ENCODE measurements at regions not wholly inside any gene's neighbourhood (a gene's known extent, or its start where the extent isn't known, plus 50 kb on each side); places are given as distances from the start of the nearest gene placed in this dataset.

DNA sequence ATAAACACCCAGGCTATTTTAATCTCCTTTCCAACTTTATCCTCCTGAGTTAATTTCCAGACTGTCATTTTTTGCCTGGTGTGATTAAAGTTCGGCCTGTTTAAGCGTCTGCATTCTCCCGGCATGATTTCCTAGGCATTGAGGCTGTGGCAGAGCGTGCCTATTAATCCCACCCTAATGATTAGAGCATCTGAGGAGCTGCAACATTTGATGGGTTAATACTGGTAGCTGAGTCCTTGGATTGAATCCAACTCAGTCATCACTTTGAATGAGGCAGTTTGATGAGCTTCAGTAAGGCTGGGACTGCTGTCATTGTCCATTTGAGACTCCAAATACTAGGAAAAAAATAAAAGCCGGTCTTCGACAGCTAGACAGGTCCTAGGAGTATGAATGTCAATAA is 882.5 kb downstream of the SLC4A3 start:
- no peak for DNase-seq

- DNase-seq, result no peak
Measured at GRCh38 chr2:220510668-220511067, 883.2 kb downstream of the SLC4A3 start.

GRCh38 chr2:220512419-220512818 is 885.0 kb downstream of the SLC4A3 start:
- DNase-seq, result no peak

DNA sequence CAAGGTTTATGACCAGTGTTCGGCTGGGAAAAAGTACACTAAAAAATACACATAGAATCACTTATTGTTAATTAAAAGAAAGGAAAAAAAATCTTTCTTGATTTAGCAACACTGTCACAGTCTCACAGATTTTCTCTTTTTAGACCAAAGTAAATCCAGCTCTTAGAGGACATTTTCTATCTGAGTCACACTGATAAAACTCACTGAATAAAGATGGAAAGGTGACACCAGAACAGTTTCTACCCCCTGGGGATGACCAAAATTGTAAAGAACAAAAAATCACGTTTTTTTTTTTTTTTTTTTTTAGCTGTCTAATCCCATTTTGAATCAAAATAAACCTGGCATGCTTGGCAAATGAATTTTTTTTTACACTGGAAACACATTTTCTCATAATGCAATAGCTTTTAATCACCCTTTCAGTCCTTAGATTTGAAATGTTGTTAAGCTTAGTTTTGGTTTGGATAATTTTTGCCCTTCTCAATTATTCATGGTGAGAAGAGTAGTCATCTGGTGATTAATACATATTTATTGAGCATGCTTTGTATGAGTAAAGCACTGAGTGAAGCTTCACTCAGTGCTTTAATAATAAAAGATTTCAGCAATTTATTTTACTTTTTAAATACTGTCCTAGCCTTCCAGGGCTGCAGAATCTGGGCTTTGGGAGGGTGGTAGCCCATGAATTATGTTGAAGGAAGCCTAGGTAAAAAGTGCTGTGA is 886.3 kb downstream of the SLC4A3 start:
- DNase-seq, result no peak

DNA sequence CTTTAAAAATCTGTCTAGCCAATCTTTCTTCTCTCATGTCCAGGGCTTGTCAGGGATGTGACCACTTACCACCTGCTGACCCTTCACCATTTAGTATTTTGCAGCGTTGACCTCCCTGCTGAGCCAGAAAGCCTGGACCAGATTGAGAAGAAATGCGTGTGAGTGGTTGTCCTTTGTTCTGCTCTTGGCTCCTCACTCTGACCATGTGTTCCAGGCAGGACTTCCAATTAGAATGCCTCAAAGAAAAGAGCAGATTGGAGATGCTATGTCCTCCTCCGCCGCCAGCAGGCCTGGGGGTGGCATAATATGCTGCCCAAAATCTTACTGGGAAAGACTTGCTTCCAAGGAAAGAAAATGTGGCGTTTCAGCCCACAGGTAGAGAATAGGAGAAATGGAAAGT is 894.1 kb downstream of the SLC4A3 start:
- DNase-seq, result no peak

GRCh38 chr2:220528180-220528675 is 900.8 kb downstream of the SLC4A3 start:
- DNase-seq, result no peak

- no peak for DNase-seq
Measured at GRCh38 chr2:220531216-220531615, 903.8 kb downstream of the SLC4A3 start.

GRCh38 chr2:220533485-220533884 is 906.1 kb downstream of the SLC4A3 start:
- DNase-seq, result no peak

DNA sequence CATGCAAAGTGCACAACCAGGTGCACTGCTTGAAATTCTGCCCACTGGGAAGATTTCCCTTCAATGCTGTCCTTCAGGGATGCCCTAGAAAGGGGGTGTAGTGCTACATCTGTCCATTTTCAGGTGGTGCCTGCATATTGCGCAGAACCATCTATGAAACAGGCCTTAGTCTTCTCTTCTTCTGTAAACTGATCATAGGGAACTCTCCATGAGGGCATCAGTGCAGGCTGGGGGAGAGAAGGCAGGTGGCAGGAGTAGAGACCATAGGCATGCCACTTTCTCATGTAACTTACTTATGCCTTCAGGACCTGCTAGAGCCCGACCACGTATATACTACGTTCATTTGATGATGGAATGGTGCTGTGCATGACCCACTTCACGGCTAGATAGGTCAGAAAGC is 912.1 kb downstream of the SLC4A3 start:
- DNase-seq, result no peak

DNA sequence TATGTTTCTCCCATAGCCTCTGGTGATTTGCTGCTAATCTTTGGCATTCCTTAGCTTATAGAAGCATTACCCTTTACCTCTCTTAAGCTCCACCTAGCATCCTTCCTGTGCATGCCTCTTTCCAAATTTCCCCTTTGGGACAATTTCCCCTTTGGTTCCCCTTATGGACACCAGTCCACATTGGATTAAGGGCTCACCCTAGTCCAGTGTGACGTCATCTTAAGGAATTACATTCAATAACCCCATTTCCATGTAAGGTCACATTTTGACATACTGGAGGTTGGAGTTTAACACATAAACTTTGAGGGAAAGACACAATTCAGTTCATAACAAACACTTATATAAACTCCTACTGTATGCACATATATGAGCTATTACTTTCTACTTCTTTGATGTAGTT is 916.6 kb downstream of the SLC4A3 start:
- no peak for DNase-seq

DNA sequence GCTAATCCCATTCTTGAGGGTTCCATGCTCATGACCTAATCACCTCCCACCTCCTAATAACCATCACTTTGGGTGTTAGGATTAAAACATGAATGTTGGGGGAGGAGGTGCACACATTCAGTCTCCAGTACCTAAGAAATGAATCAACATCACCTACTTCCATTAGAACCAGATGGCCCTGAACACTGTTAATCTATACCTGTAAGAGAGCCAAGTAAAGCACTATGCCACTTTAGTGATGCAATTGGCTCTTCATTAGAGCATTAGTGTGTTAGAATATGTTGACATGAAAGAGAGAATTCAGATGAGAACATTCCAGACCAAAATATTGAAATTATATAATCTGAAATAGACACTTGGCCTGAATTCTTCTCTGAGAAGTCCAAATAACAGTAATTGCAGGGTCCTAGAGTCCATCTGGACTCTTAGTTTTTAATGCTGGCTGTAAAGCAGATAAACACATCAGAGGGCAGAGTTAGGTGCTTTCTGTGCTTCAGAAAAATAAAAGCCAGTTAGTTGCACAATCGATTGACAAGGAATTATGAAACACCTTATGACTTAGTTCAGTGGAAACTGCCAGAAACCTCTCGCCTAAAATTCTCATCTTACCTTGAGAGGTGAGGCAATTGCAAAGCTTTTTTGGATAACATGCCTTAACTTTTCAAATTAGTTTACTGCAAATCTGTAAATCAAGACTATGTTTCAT is 923.7 kb downstream of the SLC4A3 start:
- no peak for DNase-seq

DNA sequence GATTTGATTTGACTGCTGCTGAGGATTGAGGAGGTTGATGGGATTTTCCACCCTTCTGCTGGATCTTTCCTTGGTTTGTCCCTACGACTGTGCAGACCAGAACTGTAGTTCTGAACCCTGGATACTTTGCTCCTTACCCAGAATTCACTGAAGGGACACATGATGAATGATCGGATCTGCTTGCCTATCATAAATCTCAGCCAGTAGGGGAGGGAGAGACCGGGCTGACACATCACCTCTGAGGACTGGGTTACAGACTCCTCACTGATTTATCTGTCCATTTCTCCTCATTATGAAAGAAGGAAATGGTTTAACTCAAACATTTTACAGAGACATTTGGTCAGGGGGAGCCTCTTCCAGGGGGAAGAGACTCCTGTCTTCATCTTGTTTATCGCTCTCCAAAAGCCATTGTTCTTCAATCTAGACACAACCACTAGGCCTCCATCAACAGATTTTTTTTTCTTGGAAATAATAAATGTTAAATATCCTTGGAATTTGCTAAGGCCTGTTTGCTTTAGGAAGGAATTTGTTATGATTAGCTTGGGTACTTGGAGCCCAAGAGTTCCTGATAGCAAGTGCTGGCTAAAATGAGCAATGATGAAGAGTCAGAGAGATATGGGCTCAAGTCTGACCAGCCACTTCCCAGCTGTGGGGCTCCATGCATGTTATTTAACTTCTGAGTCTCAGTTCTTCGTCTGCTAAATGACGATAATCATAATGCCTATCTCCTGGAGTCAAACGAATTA is 925.5 kb downstream of the SLC4A3 start:
- no peak for DNase-seq

DNA sequence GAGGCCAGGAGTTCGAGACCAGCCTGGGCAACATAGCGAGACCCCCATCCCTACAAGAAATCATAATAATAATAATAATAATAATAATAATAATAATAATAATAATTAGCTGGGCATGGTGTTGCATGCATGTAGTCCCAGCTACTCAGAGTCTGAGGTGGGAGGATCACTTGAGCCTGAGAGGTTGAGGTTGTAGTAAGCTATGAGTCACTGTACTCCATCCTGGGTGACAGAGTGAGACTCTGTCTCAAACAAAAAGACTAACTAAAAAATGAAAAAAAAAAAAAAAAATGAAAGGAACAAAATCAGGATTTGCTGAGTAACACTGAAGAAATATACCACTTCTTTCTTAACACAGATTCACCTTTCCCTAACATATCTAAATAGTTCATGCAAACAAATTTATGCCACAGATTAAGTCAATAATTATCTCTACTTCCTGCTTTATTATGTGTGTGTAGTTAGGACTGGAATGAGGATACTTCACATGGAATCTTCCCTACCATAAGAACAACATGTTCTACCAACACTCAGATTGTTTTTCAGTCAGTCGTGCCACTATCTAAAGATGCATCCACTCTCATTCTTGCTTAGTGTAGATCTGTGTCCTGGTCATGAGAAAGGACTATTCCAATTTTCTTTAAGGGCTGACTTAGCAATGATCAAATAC is 928.7 kb downstream of the SLC4A3 start:
- DNase-seq, result no peak

GRCh38 chr2:220556658-220557057 is 929.2 kb downstream of the SLC4A3 start:
- DNase-seq, result no peak

GRCh38 chr2:220560192-220560591 is 932.8 kb downstream of the SLC4A3 start:
- no peak for DNase-seq

- no peak for DNase-seq
Measured at GRCh38 chr2:220562375-220563140, 935.1 kb downstream of the SLC4A3 start.

DNA sequence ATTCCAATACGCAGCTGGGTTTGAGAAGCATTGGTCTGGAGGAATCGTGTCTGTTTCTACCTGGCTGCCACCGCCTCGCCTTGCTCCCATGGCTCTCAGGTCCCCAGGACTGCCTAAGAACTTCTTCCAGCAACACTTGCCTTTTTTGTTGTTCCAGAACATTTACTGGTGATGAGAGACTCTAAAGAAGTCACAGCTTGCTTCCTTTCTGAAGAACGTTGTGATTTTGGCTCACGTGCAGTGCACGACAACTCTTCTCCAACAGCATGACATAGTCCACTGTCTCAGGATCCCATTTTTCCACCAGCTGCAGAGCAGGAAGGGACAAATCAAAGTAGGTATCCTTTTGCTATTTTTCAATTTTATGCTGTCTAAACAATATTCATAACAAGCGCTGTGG is 940.9 kb downstream of the SLC4A3 start:
- no peak for DNase-seq

DNA sequence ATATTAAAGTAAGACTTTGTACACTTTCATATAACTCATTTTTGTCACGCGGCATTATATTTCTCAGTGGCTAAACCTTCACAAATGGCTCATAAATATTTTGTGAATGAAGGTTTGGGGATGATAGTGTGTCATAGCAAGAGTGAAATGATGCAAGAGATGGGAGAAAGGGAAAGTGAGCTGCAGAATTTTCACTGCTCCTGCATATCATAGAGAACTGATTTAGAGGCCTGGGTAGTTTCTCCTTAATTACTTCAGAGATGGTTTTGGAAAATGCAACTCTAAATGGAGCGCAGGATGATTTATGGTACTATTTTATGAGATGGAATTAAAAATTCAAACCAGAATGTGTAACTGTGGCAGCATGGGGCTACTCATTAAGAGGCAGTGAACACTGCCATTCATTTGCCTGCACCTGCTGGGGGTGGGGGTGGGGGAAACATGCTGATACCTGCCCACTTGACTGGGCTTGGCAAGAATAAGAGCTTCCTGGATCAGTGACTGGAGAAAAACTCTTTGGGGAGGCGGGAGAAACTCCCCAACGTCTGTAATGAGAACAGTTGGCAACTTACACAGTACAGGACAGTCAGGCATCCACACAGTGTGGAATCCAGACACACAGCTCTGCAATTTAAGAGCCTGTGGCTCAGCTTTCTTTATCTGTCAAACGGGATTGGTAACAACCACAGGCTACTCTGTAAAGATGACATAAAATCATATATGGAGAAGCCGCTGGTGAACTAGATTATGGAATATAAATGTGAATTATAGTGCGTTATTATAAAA is 941.9 kb downstream of the SLC4A3 start:
- DNase-seq, result no peak

GRCh38 chr2:220572385-220572784 is 945.0 kb downstream of the SLC4A3 start:
- no peak for DNase-seq

DNA sequence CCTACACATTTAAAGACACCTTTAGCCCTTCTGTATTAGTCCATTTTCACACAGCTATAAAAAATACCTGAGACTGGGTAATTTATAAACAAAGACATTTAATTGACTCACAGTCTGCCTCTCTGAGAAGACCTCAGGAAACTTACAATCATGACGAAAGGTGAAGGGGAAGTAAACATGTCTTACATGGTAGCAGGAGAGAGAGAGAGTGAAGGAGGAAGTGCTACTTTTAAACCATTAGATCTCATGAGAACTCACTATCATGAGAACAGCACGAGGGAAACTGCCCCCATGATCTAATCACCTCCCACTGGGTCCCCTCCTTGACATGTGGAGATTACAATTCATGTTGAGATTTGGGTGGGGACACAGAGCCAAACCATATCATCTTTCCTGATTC is 946.6 kb downstream of the SLC4A3 start:
- no peak for DNase-seq

DNA sequence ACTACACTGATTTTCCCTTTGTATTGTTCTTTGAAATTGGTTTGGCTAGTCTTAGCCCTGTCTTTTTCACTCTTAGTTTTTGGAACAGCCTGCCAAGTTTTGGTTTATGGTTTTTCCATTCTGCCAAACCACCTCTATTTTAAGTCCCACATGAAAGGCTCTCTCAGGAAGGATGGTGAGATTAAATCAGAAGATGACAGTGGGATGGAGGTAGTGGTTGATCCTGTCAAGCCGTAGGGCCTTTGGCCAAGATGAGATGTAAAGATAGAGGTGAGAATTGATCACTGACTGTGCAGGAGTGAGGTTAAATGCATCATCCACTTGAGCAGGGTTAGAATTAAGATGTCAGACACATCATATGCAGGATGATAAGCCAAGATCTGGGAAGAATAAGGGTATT is 948.5 kb downstream of the SLC4A3 start:
- no peak for DNase-seq

DNA sequence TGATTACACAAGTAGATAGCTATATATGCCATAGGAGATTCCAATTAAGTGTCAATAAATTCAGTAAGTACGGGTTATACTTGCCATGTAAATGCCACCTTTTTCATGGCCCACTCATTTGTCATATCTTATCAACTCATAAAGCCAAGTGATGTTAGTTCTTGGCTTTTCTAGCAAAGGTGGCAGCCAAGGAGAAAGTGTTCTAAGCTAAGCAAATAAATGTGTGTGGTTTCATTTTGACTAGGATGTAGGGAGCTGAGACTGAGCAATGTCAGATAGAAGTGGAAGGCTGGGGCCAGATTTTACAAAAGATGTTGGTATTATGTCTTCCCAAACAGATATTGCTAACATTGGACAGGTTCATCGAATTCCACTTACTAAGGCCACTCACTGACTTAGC is 952.0 kb downstream of the SLC4A3 start:
- DNase-seq, result no peak
